ENCODE measurements at regions not wholly inside any gene's neighbourhood (a gene's known extent, or its start where the extent isn't known, plus 50 kb on each side); places are given as distances from the start of the nearest gene placed in this dataset.

DNA sequence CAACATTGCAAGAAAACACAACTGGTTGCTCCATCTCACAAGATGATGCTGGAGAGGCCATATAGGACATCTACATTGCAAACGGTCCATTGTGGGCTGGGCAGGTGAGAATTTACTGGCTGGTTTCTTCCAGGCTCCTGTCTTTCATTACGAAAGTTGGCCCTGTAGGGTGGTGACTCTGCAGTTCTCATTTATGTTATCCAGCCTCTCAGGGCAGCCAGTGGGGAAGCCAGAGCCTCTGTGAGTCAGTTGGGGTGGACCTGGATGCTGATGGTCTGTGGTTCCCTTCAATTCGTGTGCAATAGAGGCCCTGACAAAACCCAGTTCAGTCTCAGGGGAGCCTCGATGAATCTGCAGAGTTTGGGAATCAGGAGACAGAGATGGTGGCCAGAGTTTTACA, 341.0 kb upstream of the CCL2 start:
- Histone ChIP-seq H3K4me1 (ENCODE audit: insufficient read depth, low read length) (no peaks in the 10 kb centered on the region), H3K4me3 (replicated peaks in 1 of 3; ENCODE audit: insufficient read depth in 1 of 3, low read depth in 2 of 3, low read length in 3 of 3) (no peak overlapping the region), H3K27me3 (ENCODE audit: control insufficient read depth in 1 of 2, insufficient read depth in 2 of 2, low read length in 2 of 2) (no peaks in the 10 kb centered on the region), H2AFZ (ENCODE audit: low read length) (no peak overlapping the region), H3K27ac (ENCODE audit: extremely low read length, insufficient read depth, low read length) (no peak overlapping the region), H3K36me3 (replicated peaks in 1 of 2; ENCODE audit: control insufficient read depth in 1 of 2, insufficient read depth in 2 of 2, low read length in 2 of 2) (no peaks in the 10 kb centered on the region), H3K9ac (ENCODE audit: insufficient read depth, low read depth, low read length) (no peak overlapping the region), H3K9me3 (ENCODE audit: low read length) (no peaks in the 10 kb centered on the region), H4K20me1 (ENCODE audit: insufficient read depth, low read length) (no peaks in the 10 kb centered on the region), H3K79me2 (ENCODE audit: insufficient read depth, low read length) (no peaks in the 10 kb centered on the region), H3K4me2 (ENCODE audit: low read depth, low read length) (no peak overlapping the region)
- intact Hi-C loops (cut with micrococcal nuclease; ENCODE audit: unreplicated experiment): no loop called here
- BruUV-seq (replicated peaks): no TSS peak
- POLR2A ChIA-PET: no interaction called here
- 0% methylated on average over 4 of the region's 4 CpGs for WGBS (ENCODE audit: low lambda C conversion rate)
- in situ Hi-C loops (cut with HindIII; ENCODE audit: extremely low pct_ligation_motif_present, low pct_unique_long_range_greater_than_20kb): no loop called here
- ATAC-seq (no peak), DNase-seq (ENCODE audit: low spot score) (no peak), FAIRE-seq (no peak)
- CTCF ChIA-PET (ENCODE audit: low intra/inter-chr PET ratio, low total read pairs): no interaction called here
- TF ChIP-seq DPF2 (CRISPR knock-in tag; IDR thresholded peaks at IDR 0.05; ENCODE audit: borderline replicate concordance, low read depth): no peak
- no peak for TF ChIP-seq ZSCAN21 (CRISPR knock-in tag; IDR thresholded peaks at IDR 0.05; ENCODE audit: borderline replicate concordance)
- TF ChIP-seq, protein P1, sequence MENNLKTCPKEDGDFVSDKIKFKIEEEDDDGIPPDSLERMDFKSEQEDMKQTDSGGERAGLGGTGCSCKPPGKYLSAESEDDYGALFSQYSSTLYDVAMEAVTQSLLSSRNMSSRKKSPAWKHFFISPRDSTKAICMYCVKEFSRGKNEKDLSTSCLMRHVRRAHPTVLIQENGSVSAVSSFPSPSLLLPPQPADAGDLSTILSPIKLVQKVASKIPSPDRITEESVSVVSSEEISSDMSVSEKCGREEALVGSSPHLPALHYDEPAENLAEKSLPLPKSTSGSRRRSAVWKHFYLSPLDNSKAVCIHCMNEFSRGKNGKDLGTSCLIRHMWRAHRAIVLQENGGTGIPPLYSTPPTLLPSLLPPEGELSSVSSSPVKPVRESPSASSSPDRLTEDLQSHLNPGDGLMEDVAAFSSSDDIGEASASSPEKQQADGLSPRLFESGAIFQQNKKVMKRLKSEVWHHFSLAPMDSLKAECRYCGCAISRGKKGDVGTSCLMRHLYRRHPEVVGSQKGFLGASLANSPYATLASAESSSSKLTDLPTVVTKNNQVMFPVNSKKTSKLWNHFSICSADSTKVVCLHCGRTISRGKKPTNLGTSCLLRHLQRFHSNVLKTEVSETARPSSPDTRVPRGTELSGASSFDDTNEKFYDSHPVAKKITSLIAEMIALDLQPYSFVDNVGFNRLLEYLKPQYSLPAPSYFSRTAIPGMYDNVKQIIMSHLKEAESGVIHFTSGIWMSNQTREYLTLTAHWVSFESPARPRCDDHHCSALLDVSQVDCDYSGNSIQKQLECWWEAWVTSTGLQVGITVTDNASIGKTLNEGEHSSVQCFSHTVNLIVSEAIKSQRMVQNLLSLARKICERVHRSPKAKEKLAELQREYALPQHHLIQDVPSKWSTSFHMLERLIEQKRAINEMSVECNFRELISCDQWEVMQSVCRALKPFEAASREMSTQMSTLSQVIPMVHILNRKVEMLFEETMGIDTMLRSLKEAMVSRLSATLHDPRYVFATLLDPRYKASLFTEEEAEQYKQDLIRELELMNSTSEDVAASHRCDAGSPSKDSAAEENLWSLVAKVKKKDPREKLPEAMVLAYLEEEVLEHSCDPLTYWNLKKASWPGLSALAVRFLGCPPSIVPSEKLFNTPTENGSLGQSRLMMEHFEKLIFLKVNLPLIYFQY (CRISPR knock-in tag; IDR thresholded peaks at IDR 0.05; ENCODE audit: borderline replicate concordance): no peak
- no peak for TF ChIP-seq ZNF614 (CRISPR knock-in tag; IDR thresholded peaks at IDR 0.05; ENCODE audit: borderline replicate concordance)
- TF ChIP-seq, protein P2, sequence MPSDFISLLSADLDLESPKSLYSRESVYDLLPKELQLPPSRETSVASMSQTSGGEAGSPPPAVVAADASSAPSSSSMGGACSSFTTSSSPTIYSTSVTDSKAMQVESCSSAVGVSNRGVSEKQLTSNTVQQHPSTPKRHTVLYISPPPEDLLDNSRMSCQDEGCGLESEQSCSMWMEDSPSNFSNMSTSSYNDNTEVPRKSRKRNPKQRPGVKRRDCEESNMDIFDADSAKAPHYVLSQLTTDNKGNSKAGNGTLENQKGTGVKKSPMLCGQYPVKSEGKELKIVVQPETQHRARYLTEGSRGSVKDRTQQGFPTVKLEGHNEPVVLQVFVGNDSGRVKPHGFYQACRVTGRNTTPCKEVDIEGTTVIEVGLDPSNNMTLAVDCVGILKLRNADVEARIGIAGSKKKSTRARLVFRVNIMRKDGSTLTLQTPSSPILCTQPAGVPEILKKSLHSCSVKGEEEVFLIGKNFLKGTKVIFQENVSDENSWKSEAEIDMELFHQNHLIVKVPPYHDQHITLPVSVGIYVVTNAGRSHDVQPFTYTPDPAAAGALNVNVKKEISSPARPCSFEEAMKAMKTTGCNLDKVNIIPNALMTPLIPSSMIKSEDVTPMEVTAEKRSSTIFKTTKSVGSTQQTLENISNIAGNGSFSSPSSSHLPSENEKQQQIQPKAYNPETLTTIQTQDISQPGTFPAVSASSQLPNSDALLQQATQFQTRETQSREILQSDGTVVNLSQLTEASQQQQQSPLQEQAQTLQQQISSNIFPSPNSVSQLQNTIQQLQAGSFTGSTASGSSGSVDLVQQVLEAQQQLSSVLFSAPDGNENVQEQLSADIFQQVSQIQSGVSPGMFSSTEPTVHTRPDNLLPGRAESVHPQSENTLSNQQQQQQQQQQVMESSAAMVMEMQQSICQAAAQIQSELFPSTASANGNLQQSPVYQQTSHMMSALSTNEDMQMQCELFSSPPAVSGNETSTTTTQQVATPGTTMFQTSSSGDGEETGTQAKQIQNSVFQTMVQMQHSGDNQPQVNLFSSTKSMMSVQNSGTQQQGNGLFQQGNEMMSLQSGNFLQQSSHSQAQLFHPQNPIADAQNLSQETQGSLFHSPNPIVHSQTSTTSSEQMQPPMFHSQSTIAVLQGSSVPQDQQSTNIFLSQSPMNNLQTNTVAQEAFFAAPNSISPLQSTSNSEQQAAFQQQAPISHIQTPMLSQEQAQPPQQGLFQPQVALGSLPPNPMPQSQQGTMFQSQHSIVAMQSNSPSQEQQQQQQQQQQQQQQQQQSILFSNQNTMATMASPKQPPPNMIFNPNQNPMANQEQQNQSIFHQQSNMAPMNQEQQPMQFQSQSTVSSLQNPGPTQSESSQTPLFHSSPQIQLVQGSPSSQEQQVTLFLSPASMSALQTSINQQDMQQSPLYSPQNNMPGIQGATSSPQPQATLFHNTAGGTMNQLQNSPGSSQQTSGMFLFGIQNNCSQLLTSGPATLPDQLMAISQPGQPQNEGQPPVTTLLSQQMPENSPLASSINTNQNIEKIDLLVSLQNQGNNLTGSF (CRISPR knock-in tag; IDR thresholded peaks at IDR 0.05): no peak
- TF ChIP-seq PCBP1 (IDR thresholded peaks at IDR 0.05; ENCODE audit: borderline replicate concordance, low read depth, low read length): no peak
- TF ChIP-seq, protein P3, sequence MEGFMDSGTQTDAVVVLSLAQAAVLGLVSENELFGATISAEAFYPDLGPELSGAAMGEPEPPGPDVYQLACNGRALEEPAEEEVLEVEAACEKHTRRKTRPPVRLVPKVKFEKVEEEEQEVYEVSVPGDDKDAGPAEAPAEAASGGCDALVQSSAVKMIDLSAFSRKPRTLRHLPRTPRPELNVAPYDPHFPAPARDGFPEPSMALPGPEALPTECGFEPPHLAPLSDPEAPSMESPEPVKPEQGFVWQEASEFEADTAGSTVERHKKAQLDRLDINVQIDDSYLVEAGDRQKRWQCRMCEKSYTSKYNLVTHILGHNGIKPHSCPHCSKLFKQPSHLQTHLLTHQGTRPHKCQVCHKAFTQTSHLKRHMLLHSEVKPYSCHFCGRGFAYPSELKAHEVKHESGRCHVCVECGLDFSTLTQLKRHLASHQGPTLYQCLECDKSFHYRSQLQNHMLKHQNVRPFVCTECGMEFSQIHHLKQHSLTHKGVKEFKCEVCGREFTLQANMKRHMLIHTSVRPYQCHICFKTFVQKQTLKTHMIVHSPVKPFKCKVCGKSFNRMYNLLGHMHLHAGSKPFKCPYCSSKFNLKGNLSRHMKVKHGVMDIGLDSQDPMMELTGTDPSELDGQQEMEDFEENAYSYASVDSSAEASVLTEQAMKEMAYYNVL (CRISPR knock-in tag; IDR thresholded peaks at IDR 0.05; ENCODE audit: borderline replicate concordance): no peak
- TF ChIP-seq ZBTB38 (CRISPR knock-in tag; IDR thresholded peaks at IDR 0.05): no peak

All from HepG2 (cell line).